M059J (cell line): ENCODE measurements at regions not wholly inside any gene's neighbourhood (a gene's known extent, or its start where the extent isn't known, plus 50 kb on each side); places are given as distances from the start of the nearest gene placed in this dataset.

Source experiments
- DNase-seq: peaks from one replicate; pipeline ENCODE4 v3.0.0-alpha.2; 2012; ENCODE audit warnings: low read depth

DNA sequence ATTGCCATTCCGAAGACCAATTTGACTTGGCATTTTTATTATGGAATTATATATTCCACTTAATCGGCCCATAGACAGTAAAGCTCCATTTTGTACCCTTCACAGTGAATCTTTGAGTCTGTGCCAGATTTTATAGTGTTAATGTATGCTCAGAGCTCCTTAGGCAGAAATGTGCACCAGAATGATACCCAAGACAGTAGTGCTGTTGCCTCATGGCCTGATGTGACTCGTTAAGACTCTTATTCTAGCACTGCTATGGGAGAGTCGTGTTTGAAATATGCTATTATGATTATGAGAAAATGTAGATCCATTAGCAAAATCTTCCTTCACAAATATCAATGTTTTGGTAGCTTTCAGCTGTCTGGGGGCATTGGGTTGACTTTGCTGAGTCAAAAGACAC is 209.8 kb upstream of the RAG2 start:
- no peak for DNase-seq

DNA sequence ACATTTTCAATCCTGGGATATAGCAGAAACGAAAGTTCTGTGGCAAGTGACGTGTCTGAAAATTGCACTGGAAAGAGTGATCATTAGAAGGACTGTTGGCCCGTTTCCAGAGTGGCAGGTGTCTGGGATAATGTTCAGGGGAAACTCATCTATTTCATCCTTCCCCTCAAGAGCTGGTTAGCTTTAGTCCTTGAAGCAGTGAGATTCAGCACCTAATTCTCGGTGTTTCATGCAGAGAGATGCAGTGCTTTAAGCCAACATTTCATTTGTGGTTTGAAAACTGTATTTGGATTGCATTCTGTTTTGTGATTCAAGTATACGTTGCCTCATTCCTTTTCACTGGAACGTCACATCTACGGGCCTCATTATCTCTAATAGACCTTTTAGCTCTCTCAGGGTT is 205.0 kb upstream of the RAG2 start:
- DNase-seq = no peak

- no peak for DNase-seq
Observed at GRCh38 chr11:36792996-36793914, 195.2 kb upstream of the RAG2 start.

DNA sequence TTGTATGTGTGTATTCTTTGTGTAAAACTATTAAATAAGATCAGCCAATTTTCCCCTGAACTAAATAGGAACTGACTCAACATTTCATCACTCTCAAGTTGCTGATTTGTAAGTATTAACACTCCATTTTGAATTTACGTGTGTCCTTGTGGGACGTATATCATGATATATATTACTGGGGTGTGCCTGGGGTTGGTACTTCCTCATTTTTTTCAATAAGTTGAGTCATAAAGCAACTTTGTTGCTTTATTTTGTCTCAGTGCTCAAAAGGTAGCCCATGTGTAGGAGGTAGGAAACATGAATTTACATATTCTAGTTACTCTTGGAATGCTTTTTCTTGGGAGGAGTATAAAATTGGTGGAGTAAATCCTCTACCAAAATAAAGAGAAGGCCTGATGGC is 193.9 kb upstream of the RAG2 start:
- no peak for DNase-seq

GRCh38 chr11:36790526-36790925 is 192.5 kb upstream of the RAG2 start:
- no peak for DNase-seq

- DNase-seq = no peak
Observed at GRCh38 chr11:36783808-36784207, 185.8 kb upstream of the RAG2 start.

DNA sequence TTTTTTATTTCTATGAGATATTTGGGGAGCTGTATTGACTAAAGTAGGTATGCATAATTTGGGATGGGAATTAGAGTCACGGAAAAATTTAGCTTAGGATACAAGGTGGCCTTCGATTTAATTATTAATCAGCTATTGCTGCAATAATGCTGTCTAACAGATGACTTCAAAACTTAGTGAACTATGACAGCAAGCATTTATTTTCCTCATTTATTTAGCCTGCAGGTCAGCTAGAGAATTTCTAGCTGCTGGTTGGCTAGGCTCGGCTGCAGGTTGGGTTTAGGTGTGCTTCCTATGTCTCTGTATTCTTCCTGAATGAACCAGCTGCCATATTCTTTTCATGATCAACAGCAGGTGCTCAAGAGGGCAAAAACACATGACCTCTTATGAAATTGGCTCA is 181.8 kb upstream of the RAG2 start:
- DNase-seq = no peak

GRCh38 chr11:36777311-36777710 is 179.3 kb upstream of the RAG2 start:
- no peak for DNase-seq

DNA sequence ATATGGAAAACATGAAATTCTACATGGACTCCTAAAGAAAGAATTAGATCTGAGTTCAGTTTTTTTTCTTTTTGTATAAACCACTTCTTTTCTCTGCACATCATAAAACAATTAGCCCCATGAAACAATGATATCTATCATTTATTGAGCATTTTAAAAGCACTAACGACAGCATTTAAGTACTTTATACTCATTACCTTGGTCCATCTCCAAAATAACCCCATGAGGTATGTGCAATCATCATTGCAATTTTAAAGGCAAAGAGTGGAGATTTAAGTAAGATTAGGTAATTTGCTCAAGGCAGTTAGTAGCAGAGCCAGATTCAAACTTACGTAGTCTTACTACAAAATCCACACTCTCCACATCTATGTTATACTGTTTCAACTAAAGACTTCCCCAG is 177.7 kb upstream of the RAG2 start:
- no peak for DNase-seq

- DNase-seq = peak; percentile 51
Observed at GRCh38 chr11:36775130-36775529, 177.1 kb upstream of the RAG2 start.

- DNase-seq = peak; percentile 70
Observed at GRCh38 chr11:36774603-36775002, 176.6 kb upstream of the RAG2 start.

DNA sequence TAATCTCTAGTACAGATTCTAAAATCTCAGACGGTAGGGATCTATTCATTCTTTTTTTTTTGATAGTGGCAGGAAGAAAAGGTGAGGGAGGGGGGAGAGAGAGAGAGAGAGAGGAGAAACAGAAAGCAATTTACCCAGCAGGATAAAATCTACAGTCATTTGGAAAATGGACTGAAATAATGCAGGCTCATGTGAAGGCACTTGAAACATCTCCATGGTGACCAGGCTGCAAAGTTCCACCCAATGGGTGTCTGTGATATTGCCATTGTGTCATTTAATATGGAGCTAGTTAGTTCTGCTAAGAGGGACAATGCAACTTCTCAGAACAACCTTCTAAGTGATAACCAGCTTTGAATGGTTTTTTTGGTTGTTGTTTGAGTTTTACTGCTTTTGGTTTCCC is 165.2 kb upstream of the RAG2 start:
- DNase-seq = no peak

DNA sequence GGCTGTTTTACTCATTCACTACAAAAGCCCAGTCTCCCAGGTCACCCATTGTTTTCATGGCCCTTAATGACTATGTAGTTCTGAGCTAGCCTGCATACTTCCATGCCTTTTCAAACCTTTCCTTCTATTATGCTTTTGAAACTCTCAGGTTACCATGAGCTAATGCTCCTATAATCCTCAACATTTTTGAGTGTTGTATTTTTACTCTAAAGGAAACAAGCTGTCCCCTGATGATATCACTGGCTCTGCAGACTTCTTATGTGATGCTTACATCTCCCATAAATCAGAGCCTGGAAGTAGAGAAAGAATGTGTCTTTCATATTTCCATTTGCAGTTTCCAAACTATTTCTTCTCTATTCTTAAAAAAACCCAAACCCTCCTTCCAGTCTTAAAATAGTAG is 159.0 kb upstream of the RAG2 start:
- DNase-seq = no peak

DNA sequence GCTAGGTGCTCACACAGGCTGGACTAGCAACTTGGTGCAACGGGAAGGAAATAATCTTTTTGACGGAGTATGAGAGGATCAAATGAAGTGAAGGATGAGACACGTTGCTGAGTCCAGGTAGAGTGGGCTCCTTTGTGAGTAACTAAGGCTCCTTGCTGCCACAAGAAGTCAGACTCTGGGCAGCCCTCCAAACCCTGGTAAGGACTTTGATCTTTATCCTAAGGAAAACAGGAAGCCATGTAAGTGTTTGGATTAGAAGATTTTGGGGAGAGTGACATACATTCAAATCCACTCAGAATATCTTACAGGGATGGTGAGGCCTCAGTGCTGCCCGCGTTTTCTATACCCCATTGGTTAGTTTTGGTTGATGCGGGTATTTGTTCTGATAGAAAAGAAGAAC is 155.9 kb upstream of the RAG2 start:
- peak; percentile 5 for DNase-seq

- no peak for DNase-seq
Observed at GRCh38 chr11:36751996-36752395, 154.0 kb upstream of the RAG2 start.

DNA sequence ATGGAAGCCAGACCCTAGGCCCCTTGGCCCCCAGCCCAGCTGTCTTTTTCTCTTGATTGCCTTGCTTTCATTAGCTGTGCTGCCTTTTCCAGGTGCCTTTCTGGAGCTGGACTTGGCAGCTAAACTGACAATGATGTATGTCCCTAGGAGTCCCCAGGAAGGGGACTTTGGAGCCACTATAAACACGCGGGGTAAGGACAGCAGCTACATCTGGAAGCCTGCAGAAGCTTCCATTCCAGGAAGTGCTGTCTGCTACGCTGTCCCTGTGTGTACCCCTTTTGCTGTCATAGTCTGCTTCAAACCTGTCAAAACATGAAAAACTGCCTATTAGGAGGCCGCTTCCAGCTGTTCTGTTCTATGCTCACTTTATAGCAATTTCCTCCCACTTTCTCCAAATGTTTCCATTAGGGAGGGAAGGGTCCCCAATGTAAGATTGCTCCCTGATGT is 153.3 kb upstream of the RAG2 start:
- no peak for DNase-seq

- no peak for DNase-seq
Observed at GRCh38 chr11:36750349-36750748, 152.3 kb upstream of the RAG2 start.

- no peak for DNase-seq
Observed at GRCh38 chr11:36748836-36749235, 150.8 kb upstream of the RAG2 start.

DNA sequence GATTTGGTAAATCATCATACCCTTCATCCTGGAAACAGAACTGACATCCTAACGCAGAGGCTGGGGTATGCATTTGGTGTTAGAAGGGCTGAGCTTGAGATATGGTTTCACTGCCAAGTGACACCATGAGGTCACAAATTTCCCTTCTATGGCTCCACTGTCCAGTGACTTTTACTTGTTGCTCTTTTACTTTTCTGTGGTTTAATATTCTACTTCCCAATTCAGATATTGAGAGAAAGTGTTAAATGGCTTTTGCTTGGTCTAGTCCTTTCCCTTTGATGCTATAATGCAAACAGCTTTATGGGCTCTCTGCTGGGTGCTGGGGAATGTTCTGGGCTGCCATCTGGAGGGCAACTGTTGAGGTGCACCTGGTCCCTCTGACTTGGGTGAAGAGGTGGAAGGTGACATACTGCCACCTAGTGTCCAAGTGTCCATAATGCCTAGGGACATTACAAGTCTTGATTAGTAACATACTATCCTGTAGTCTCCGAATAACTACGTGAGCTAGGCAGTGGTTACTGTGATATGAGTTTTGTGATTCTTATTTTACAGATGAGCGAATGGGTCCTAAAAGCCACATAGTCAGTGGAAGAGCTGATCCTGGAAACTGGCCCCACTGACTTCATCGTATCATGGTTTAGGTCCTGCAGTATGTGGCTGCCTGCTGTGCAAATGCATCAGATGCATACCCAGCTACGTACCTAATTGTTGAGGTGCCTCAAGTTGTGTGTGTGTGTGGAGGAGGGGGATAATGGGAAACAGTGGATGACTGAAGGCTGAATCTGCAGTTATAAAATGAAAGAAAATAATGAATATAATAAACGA is 149.1 kb upstream of the RAG2 start:
- DNase-seq = peak; percentile 86

DNA sequence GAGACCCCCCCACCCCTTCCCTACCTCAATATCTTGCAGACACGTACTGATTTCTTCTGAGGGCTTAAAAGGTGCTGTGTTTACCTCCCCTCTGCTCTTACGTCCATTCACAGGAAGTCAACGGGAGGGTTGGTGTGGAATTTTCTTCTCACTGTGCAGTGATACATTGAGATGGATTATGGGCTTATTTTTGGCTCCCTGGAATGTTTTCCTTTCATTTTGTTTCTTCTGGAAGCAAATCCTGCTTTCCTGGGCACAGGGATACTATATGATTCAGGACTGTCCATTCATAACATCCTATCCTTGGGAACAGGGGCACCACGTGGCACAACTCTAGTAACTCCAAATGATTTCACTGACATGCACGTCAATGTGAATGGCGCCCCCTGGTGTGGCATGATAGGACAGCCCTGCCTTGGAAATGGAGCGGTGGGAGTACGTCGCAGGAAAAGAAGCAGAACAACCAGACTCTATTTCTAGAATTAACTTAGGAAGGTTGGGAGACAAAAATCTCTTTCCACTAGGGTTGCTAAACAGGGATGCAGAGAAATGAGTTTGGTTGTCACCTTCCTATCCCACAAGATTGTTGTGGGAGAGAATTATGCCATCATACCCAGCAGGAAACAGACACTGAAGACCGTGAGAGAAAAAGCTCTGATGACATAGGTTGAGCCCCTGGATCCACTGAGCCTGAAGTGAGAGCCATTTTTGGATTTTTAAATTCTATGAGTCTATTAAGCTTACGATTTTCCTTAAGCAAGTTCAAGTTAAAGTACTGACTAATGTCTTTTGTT is 146.5 kb upstream of the RAG2 start:
- peak; percentile 56 for DNase-seq

- no peak for DNase-seq
Observed at GRCh38 chr11:36743039-36743438, 145.0 kb upstream of the RAG2 start.

GRCh38 chr11:36741515-36741914 is 143.5 kb upstream of the RAG2 start:
- DNase-seq = no peak
